ENCODE measurements at regions not wholly inside any gene's neighbourhood (a gene's known extent, or its start where the extent isn't known, plus 50 kb on each side); places are given as distances from the start of the nearest gene placed in this dataset.
"Not testable (repeated sequence)": the region's sequence is repeated elsewhere in the genome, so short reads cannot be mapped to it uniquely, and the experiment has no call there.

DNA sequence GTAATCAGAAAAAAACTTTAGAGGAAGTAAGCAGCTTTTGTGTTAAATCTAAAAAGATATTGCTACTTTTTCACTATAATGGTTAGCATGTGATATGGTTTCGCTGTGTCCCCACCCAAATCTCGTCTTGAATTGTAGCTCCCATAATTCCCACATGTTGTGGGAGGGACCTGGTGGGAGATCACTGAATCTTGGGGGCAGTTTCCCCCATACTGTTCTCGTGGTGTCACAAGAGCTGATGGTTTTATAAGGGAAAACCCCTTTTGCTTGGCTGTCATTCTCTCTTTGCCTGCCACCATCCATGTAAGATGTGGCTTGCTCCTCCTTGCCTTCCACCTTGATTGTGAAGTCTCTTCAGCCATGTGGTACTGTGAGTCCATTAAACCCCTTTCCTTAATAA, 117.1 kb downstream of the KCNJ2 start:
- no peak for DNase-seq

GRCh38 chr17:70288540-70289290, 119.4 kb downstream of the KCNJ2 start:
- no peak for DNase-seq

GRCh38 chr17:70290770-70291169, 121.4 kb downstream of the KCNJ2 start:
- no peak for DNase-seq

DNA sequence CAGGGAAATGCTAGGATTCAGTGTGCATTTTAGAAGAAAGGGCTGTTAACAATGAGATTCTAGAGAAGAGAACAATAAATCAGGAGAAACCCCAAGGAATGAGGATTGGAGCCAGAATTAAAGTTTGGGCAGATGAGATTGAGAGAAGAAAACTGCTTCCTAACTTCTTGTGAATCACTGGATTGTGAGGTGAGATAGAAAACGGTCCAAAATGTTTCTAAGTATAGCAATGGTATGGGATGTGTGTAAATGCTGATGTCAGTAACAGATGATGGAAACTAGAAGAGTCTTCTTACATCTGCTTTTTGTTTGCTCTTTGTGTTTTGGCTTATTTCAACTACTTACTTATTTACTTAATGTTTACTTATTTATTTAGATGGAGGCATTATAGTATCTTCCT, 123.0 kb downstream of the KCNJ2 start:
- no peak for DNase-seq

GRCh38 chr17:70293564-70294310, 124.4 kb downstream of the KCNJ2 start:
- not testable (repeated sequence) for DNase-seq

- DNase-seq: no peak
These were observed 126.0 kb downstream of the KCNJ2 start for GRCh38 chr17:70295329-70295728.

DNA sequence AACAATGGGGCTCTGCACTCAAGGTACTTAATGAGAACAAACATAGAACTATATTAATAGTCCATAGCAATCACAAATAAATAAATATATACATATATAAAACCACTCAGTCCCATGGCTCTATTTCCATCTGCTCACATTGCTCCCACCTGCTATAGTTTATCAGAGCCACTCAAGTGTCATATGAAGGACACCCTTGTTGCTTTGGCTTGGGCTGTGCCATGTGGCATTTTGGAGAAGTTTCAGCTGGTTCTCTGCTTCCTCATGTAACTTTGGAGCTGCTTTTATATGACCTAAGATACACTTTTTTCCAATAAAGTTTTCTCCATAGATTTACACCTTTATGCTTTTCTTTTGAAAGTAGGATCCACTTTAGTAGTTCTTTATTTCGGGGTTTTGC, 126.4 kb downstream of the KCNJ2 start:
- no peak for DNase-seq

- DNase-seq: no peak
These were observed 127.1 kb downstream of the KCNJ2 start for GRCh38 chr17:70296456-70296855.

- no peak for DNase-seq
These were observed 128.1 kb downstream of the KCNJ2 start for GRCh38 chr17:70297397-70297796.

DNA sequence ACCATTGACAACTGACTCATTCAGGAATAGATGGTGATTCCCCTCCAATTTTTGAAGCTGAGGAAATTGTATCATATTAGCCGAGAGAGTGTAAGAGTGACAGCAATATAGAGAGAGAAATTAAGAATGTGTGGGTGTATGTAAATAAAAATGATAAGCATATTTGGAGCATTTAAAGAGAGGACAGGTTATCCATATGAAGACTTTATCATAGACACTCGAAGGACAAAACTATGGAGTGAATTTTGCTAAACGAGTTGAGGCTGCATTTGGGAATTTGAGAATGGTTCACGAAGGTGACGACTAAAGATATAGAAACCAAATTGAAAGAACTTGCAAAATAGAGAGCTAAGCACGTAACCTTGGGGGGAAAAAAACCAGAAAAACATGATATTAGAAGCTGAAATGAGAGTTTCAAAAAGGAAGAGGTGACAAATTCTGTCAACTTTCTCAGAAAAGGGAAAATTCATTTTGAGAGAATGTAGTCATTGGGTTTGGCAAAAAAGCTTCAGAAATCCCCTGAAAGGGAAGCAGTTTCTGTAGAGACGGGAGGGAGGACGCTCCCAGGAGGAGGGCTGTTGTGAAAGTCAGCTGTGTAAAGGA, 129.7 kb downstream of the KCNJ2 start:
- no peak for DNase-seq

GRCh38 chr17:70307430-70308225, 138.3 kb downstream of the KCNJ2 start:
- DNase-seq: no peak

DNA sequence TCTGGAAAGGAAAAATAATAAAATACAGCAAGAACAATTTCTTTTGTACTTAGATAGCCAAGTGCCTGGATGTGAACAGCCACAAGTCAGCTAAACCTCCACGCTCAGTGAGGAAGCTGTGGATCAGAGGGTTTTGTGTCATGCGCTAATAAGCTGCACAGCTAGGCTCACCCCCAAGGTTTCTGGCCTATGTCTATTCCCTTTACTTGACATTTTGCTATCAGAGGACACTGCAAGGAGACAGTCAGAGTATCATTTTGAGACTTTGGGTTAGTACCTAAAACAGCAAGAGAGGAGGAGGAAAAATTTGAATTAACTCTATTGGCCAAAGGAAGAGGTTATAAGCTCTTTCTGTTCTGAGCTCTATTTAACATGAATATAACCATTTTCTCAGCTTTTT, 139.3 kb downstream of the KCNJ2 start:
- no peak for DNase-seq

- no peak for DNase-seq
These were observed 140.9 kb downstream of the KCNJ2 start for GRCh38 chr17:70310221-70310672.

- DNase-seq: no peak
These were observed 143.9 kb downstream of the KCNJ2 start for GRCh38 chr17:70313086-70313852.

- DNase-seq: no peak
These were observed 144.8 kb downstream of the KCNJ2 start for GRCh38 chr17:70314096-70314495.

GRCh38 chr17:70314506-70314905, 145.2 kb downstream of the KCNJ2 start:
- DNase-seq: no peak

GRCh38 chr17:70317421-70317820, 148.1 kb downstream of the KCNJ2 start:
- DNase-seq: no peak

DNA sequence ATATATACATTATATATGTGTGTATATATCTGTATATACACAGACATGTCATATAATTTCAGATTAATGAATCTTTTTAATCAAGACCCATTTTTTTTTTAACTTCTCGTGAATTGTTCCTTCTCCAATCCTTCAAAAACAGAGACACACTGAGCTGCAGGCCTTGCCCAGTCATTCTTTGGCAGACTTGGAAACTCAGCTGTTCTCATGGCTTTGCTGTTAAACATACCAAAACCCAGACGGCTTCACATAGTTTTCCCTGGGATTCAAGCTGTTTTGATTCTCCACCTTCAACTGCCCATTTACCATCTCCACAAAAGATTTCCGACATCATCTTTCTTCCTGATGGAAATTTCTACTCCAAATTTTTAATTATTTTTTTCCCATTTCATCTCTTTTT, 148.7 kb downstream of the KCNJ2 start:
- no peak for DNase-seq

- no peak for DNase-seq
These were observed 150.2 kb downstream of the KCNJ2 start for GRCh38 chr17:70319516-70319915.

- no peak for DNase-seq
These were observed 151.5 kb downstream of the KCNJ2 start for GRCh38 chr17:70320673-70321345.

DNA sequence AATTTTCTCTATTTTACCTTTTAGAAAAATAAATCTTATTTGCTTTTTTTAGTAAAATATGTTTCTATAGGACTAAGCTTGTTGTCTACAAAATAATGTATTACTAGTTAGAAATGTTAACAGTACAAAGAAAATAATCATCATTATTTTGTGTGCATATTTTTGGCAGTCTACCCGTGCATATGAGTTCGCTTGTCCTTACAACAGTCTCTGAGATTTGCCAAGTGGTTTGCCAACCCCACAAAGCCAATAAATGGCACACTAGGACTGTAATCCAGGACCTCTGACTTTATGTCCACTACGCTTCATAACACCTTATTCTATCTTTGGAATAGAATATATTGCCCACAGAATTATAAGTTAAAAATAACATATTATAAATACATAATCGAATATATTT, 152.0 kb downstream of the KCNJ2 start:
- no peak for DNase-seq

GRCh38 chr17:70323269-70323668, 153.9 kb downstream of the KCNJ2 start:
- no peak for DNase-seq
